ENCODE measurements at regions not wholly inside any gene's neighbourhood (a gene's known extent, or its start where the extent isn't known, plus 50 kb on each side); places are given as distances from the start of the nearest gene placed in this dataset.

- CTCF ChIA-PET (ENCODE audit: partially characterized antibody) = no interaction called here
- no peaks in the 10 kb centered on the region for H3K79me1 ChIP-seq (ENCODE audit: low read depth, low read length)
- no peak overlapping the region for H2AFZ ChIP-seq (ENCODE audit: low read length)
- DNase-seq (ENCODE audit: low read depth in 1 of 2, low spot score in 2 of 2) = no peak
- no peak overlapping the region for H3K18ac ChIP-seq (ENCODE audit: extremely low read depth, low read length)
- H2BK20ac ChIP-seq (ENCODE audit: low read length) = no peak overlapping the region
- no peaks in the 10 kb centered on the region for H3K36me3 ChIP-seq (ENCODE audit: control insufficient read depth in 2 of 4, insufficient read depth in 4 of 4, low read length in 3 of 4)
- no peak overlapping the region for H3K4ac ChIP-seq (replicated peaks; ENCODE audit: insufficient read length, low read depth, low read length)
- POLR2A ChIA-PET (ENCODE audit: partially characterized antibody) = no interaction called here
- H2BK5ac ChIP-seq (ENCODE audit: low read depth, low read length) = no peak overlapping the region
- H3K27ac ChIP-seq (ENCODE audit: low read depth, low read length) = no peak overlapping the region
- 96% methylated on average over 17 of the region's 17 CpGs; no CpG with 5 or more reads in 1 of the 2 experiments for WGBS, 2 experiments (ENCODE audit: extremely low coverage in 1 of 2, insufficient coverage in 1 of 2, insufficient read length in 1 of 2, insufficient replicate concordance in 2 of 2, low coverage in 1 of 2, low lambda C conversion rate in 2 of 2, missing lambda C conversion rate in 1 of 2)
- no peak overlapping the region for H3K23ac ChIP-seq (ENCODE audit: insufficient read length)
- no peak overlapping the region for H3K14ac ChIP-seq (ENCODE audit: insufficient read length)
- H4K91ac ChIP-seq (replicated peaks; ENCODE audit: insufficient read length, low read length) = no peak overlapping the region
- no peaks in the 10 kb centered on the region; a peak in 1 of 4 replicates for H3K79me2 ChIP-seq (ENCODE audit: control insufficient read depth in 1 of 2, insufficient read depth in 2 of 2, low read length in 2 of 2)
- no peaks in the 10 kb centered on the region for H3K4me1 ChIP-seq (replicated peaks in 1 of 4; ENCODE audit: control insufficient read depth in 3 of 4, insufficient read depth in 4 of 4, low read length in 3 of 4)
- no peak overlapping the region for H3K56ac ChIP-seq (replicated peaks; ENCODE audit: insufficient read length, low read depth, low read length)
- H3K23me2 ChIP-seq (ENCODE audit: low read depth, low read length) = no peaks in the 10 kb centered on the region
- H2BK15ac ChIP-seq (ENCODE audit: low read length) = no peak overlapping the region
- H3K4me3 ChIP-seq (ENCODE audit: extremely low read depth in 1 of 4, insufficient read depth in 2 of 4, low read depth in 3 of 4, low read length in 4 of 4) = no peak overlapping the region
- H4K8ac ChIP-seq (ENCODE audit: extremely low read depth, insufficient read depth, low read length) = no peak overlapping the region
- H3K27me3 ChIP-seq (replicated peaks in 1 of 4; ENCODE audit: control insufficient read depth in 3 of 4, extremely low read depth in 1 of 4, insufficient read depth in 3 of 4, low read length in 3 of 4) = no peaks in the 10 kb centered on the region
- no peak overlapping the region for H3K9ac ChIP-seq (replicated peaks in 1 of 4; ENCODE audit: extremely low read depth in 1 of 4, low read depth in 3 of 4, low read length in 3 of 4)
- H2AK5ac ChIP-seq (ENCODE audit: low read depth, low read length) = no peak overlapping the region
- no peak overlapping the region for H3K4me2 ChIP-seq (ENCODE audit: insufficient read depth in 1 of 2, low read depth in 2 of 2, low read length in 2 of 2)
- TF ChIP-seq TEAD4 (IDR thresholded peaks at IDR 0.05; ENCODE audit: low read depth, low read length) = no peak
- TF ChIP-seq SUZ12 (IDR thresholded peaks at IDR 0.05; ENCODE audit: low read length) = no peak
- no peak for TF ChIP-seq MAX (IDR thresholded peaks at IDR 0.05)
- no peak for TF ChIP-seq HDAC6 (IDR thresholded peaks at IDR 0.05; ENCODE audit: low read depth, low read length)
- no peak for TF ChIP-seq SP4 (IDR thresholded peaks at IDR 0.05; ENCODE audit: low read length)
- no peak for TF ChIP-seq EZH2 (IDR thresholded peaks at IDR 0.05; ENCODE audit: low read depth, low read length, severe bottlenecking)
- no peak for TF ChIP-seq TAF1 (IDR thresholded peaks at IDR 0.05; ENCODE audit: low read depth, low read length)
- TF ChIP-seq POLR2AphosphoS5 (IDR thresholded peaks at IDR 0.05; ENCODE audit: low read depth, low read length) = no peak
- TF ChIP-seq JUND (IDR thresholded peaks at IDR 0.05; ENCODE audit: low read length) = no peak
- TF ChIP-seq NRF1 (IDR thresholded peaks at IDR 0.05; ENCODE audit: low read depth, low read length) = no peak
- no peak for TF ChIP-seq ASH2L (IDR thresholded peaks at IDR 0.05; ENCODE audit: low read length)
- TF ChIP-seq NANOG (IDR thresholded peaks at IDR 0.05; ENCODE audit: insufficient read depth, low read depth, low read length, poor library complexity, severe bottlenecking) = no peak
- no peak for TF ChIP-seq POU5F1 (IDR thresholded peaks at IDR 0.05; ENCODE audit: low read depth, low read length)
- no peak for TF ChIP-seq SIX5 (IDR thresholded peaks at IDR 0.05; ENCODE audit: low read depth, low read length)
- TF ChIP-seq BCL11A (IDR thresholded peaks at IDR 0.05; ENCODE audit: low read depth in 2 of 2, low read length in 2 of 2) = no peak
- no peak overlapping the region for H2BK120ac ChIP-seq (replicated peaks; ENCODE audit: low read depth, low read length)
- no peak overlapping the region for H4K5ac ChIP-seq (ENCODE audit: insufficient read length, low read depth, low read length)
- no peaks in the 10 kb centered on the region for H4K20me1 ChIP-seq (replicated peaks in 1 of 2; ENCODE audit: control insufficient read depth in 1 of 2, insufficient read depth in 2 of 2, low read length in 2 of 2)
- H3K9me3 ChIP-seq (ENCODE audit: insufficient read depth in 2 of 2, low read depth in 1 of 2, low read length in 1 of 2) = no peaks in the 10 kb centered on the region
- H2BK12ac ChIP-seq (ENCODE audit: low read depth, low read length) = no peak overlapping the region
- FAIRE-seq = no peak
These were observed 1913.3 kb downstream of the PCDH7 start for GRCh38 chr4:32633421-32633820.
